GM12864 (cell line): ENCODE measurements at regions not wholly inside any gene's neighbourhood (a gene's known extent, or its start where the extent isn't known, plus 50 kb on each side); places are given as distances from the start of the nearest gene placed in this dataset.

Experiments used
- DNase-seq: peaks from one replicate; pipeline ENCODE4 v3.0.0-alpha.2; 2011; ENCODE audit warnings: low read depth
- H3K4me3 ChIP-seq: 2 replicates; pipeline ENCODE4 v1.5.1; 2011; ENCODE audit warnings: mild to moderate bottlenecking, low read depth, low read length, control low read depth
- CTCF ChIP-seq: IDR thresholded peaks from 2 replicates; pipeline ENCODE4 v1.5.1; 2011; ENCODE audit warnings: low read depth, mild to moderate bottlenecking, moderate library complexity, low read length, control low read depth, inconsistent platforms; ENCODE audit errors: missing control alignments

DNA sequence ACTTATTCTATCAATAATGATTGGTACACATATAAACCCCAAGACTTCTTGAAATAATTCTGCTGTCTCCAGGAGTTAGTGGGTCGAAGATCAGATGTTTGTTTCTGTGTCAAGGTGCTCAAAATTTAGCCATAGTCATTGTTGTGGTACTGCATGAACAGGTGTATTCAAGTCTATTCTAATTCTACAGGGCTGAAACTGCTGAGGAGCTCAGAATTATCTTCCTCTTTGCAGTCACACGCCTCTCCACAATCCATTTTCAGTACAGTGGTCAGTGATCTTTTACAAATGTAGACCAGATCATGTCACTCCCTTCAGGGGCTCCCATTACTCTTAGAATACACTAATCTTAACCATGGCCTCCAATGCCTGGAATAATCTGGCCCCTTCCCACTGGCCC lies 527.5 kb downstream of the NTRK3 start:
- no peak for TF ChIP-seq CTCF
- DNase-seq, result no peak
- H3K4me3 ChIP-seq, result no peak overlapping the region

- no peak overlapping the region for H3K4me3 ChIP-seq
- no peak for DNase-seq
- no peak for TF ChIP-seq CTCF
These were observed 529.5 kb downstream of the NTRK3 start for GRCh38 chr15:87727073-87727472.

DNA sequence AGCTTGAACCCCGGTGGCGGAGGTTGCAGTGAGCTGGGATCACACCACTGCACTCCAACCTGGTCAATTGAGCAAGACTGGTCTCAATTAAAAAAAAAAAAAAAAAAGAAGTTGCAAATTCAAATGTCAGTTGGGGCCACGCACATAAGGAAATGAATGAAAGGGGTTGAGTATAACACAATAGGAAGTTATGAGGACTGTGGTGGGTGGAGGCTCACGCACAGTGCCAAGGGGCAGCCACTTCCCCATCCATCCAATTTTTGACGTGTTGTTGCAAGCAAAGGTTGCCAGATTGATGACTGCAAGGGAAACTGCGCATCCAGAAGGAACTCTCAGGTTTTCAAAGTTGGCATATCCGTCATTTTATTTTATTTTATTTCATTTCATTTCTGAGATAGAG lies 532.2 kb downstream of the NTRK3 start:
- no peak for DNase-seq
- H3K4me3 ChIP-seq, result no peak overlapping the region
- no peak for TF ChIP-seq CTCF

- TF ChIP-seq CTCF, result no peak
- no peak for DNase-seq
- no peak overlapping the region for H3K4me3 ChIP-seq
These were observed 533.4 kb downstream of the NTRK3 start for GRCh38 chr15:87722941-87723691.

DNA sequence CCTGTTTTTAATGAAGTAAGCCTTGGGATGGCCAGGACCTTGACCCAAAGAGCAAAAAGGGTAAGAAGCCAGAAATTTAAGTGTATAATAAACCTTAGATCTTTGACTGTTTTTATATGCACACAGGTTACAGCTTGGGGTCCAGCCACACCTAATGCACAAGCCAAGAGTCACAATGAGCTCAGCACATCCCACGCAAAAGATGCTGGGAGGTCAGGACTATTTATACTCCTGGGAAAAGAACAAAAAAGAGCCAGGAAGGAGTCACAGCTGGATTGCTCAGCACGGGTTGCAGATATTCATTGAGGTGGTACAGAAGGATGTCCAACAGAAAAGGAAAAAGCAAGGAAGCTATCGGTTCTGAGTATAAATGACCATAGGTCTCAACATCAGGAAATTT lies 536.3 kb downstream of the NTRK3 start:
- no peak overlapping the region for H3K4me3 ChIP-seq
- no peak for TF ChIP-seq CTCF
- no peak for DNase-seq

- H3K4me3 ChIP-seq, result no peak overlapping the region
- DNase-seq, result no peak
- no peak for TF ChIP-seq CTCF
These were observed 540.1 kb downstream of the NTRK3 start for GRCh38 chr15:87716422-87716821.

- no peak for DNase-seq
- H3K4me3 ChIP-seq, result no peak overlapping the region
- TF ChIP-seq CTCF, result no peak
These were observed 541.3 kb downstream of the NTRK3 start for GRCh38 chr15:87715252-87715651.
